ENCODE measurements at regions not wholly inside any gene's neighbourhood (a gene's known extent, or its start where the extent isn't known, plus 50 kb on each side); places are given as distances from the start of the nearest gene placed in this dataset.

DNA sequence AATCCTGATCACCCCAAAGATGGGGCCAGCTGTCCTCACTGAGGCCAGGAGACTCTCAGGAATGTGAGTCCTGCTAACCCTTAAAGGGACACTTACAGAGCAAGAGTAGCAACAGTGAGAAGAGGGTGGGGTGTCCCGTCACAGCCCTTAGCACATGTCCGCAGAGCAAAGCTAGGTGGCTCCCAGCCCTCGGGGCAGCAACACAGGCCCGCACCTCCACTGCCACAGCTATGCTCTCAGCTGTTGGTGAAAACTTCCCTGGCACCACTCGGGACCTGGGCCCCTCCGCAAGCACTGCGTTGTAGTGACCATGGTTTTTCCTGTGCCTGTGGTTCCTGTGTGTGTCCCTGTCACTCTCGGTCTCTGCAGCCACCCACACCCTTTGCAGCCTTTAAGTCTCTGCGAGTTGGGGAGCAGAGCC, 76.4 kb upstream of the UXS1 start (continued):
- TF ChIP-seq SMAD4 (CRISPR knock-in tag; IDR thresholded peaks at IDR 0.05) (no peak), ZNF121 (CRISPR knock-in tag; IDR thresholded peaks at IDR 0.05) (no peak), JUN (CRISPR knock-in tag; IDR thresholded peaks at IDR 0.05) (no peak)

DNA sequence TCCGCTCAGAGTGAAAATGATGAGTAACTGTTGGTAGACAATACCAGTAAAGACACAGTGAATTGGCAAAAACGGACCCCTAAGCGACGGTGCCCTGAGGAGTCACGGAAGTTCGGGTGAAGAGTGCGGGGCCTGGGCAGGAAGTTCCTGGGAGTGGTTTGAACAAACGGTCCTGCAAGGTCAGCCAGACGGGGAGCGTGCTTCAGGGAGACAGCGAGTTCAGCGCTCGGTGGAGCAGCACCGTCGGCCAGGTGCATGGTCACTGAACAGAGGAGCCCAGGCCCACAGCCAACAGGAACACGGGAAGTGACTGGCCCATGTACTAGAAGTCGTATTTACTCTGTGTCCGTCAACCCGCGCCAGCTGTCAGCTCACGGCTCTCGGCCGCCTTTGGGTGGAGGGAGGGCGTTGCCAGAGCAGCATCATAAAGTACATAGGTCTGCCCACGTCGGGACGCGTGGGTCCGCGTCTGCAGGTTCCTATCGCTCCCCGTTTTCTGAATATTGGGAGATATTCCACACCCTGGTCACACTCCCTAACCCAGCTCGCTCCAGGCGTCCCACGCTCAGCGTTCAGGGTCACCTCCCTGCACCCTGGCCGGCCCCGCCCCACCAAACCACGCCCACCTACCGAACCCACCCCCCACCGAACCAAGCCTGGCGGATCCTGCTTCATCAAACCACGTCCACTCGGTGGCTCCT, 75.6 kb upstream of the UXS1 start:
- TF ChIP-seq NR2C2 (CRISPR knock-in tag; IDR thresholded peaks at IDR 0.05) (no peak), SP1 (CRISPR knock-in tag; conservative IDR thresholded peaks at IDR 0.05) (0 out of 2 replicates have a peak, but pooled peaks have one; percentile 16)
- peaks cover 17% of the 10 kb centered on the region for H3K4me1 Mint-ChIP-seq
- H3K9me3 Mint-ChIP-seq: peaks cover 18% of the 10 kb centered on the region
- POLR2A ChIA-PET: no interaction called here
- H3K27ac Mint-ChIP-seq: no peak overlapping the region
- DNase-seq (ENCODE audit: low spot score) (peak; percentile 41), ATAC-seq (peak; percentile 65)
- CTCF ChIA-PET: interaction anchor here (1.0 to 1.7 kb wide), 2 partner anchors 104 to 293 kb away, joined by 3 to 4 read pairs; no protein-coding TSS in a partner anchor
- H3K36me3 Mint-ChIP-seq: peaks cover 8% of the 10 kb centered on the region
- H3K4me3 Mint-ChIP-seq: peak overlapping the region; percentile 73
- peaks cover 30% of the 10 kb centered on the region for H3K27me3 Mint-ChIP-seq (ENCODE audit: low read depth)

DNA sequence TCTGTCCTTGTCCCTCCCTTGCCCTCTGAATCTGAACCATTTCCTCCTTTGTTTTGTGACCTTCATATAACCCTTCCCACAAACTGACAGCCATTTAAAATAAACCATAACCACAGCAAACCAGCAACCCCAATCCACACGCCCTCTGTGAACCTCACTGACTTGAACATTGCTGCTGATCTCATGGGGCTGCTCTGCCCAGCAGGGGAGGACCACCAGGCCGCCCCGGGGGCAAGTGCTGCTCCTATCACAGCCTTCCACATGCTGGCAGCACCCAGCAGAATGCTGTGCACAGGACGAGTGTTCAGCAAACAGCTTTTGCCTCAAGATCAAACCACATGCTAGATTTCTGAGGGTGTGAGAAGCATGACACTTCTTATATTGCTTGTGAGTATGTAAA, 73.9 kb upstream of the UXS1 start:
- ChIA-PET CTCF (no interaction called here), POLR2A (no interaction called here)
- no peak overlapping the region for H3K27ac Mint-ChIP-seq
- no peak for TF ChIP-seq JUN (CRISPR knock-in tag; IDR thresholded peaks at IDR 0.05)
- TF ChIP-seq ZBTB21 (CRISPR knock-in tag; IDR thresholded peaks at IDR 0.05; ENCODE audit: borderline replicate concordance): no peak
- TF ChIP-seq, protein P1, sequence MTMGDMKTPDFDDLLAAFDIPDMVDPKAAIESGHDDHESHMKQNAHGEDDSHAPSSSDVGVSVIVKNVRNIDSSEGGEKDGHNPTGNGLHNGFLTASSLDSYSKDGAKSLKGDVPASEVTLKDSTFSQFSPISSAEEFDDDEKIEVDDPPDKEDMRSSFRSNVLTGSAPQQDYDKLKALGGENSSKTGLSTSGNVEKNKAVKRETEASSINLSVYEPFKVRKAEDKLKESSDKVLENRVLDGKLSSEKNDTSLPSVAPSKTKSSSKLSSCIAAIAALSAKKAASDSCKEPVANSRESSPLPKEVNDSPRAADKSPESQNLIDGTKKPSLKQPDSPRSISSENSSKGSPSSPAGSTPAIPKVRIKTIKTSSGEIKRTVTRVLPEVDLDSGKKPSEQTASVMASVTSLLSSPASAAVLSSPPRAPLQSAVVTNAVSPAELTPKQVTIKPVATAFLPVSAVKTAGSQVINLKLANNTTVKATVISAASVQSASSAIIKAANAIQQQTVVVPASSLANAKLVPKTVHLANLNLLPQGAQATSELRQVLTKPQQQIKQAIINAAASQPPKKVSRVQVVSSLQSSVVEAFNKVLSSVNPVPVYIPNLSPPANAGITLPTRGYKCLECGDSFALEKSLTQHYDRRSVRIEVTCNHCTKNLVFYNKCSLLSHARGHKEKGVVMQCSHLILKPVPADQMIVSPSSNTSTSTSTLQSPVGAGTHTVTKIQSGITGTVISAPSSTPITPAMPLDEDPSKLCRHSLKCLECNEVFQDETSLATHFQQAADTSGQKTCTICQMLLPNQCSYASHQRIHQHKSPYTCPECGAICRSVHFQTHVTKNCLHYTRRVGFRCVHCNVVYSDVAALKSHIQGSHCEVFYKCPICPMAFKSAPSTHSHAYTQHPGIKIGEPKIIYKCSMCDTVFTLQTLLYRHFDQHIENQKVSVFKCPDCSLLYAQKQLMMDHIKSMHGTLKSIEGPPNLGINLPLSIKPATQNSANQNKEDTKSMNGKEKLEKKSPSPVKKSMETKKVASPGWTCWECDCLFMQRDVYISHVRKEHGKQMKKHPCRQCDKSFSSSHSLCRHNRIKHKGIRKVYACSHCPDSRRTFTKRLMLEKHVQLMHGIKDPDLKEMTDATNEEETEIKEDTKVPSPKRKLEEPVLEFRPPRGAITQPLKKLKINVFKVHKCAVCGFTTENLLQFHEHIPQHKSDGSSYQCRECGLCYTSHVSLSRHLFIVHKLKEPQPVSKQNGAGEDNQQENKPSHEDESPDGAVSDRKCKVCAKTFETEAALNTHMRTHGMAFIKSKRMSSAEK (CRISPR knock-in tag; IDR thresholded peaks at IDR 0.05; ENCODE audit: borderline replicate concordance): no peak
- no peak for TF ChIP-seq KAT7 (CRISPR knock-in tag; IDR thresholded peaks at IDR 0.05; ENCODE audit: borderline replicate concordance)
- no peak for TF ChIP-seq CREM (CRISPR knock-in tag; IDR thresholded peaks at IDR 0.05)
- TF ChIP-seq AR (CRISPR knock-in tag; IDR thresholded peaks at IDR 0.05): no peak
- TF ChIP-seq, protein P2, sequence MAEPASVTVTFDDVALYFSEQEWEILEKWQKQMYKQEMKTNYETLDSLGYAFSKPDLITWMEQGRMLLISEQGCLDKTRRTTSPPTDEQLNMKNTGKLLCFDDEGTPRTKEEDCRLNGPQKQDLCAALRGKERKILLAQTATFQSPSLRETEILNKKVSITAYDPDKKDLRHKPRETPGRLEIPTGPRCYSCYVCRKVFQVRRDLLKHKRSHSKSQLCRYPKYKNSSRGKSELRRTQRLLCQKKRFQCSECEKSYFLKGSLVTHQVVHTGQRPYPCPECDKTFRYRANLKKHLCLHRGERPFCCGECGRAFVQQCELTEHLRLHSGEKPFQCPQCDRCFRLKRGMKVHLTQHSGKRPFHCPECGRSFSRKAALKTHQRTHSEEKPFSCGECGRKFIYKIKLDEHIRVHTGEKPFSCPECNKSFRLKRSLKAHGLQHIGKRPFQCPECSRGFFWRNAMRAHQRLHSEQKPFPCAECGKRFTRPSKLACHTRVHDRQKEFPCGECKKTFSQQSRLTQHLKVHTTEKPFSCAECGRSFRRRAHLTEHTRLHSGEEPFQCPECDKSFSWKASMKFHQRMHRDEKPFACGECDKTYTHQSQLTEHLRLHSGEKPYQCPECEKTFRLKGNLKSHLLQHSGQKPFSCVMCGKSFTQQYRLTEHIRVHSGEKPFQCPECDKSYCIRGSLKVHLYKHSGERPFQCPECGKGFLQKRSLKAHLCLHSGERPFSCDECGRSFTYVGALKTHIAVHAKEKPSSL (CRISPR knock-in tag; conservative IDR thresholded peaks at IDR 0.05): no peak
- no peak for TF ChIP-seq ATF1 (CRISPR knock-in tag; IDR thresholded peaks at IDR 0.05)
- TF ChIP-seq OVOL2 (CRISPR knock-in tag; IDR thresholded peaks at IDR 0.05; ENCODE audit: borderline replicate concordance): no peak
- H3K9me3 Mint-ChIP-seq: peaks cover 14% of the 10 kb centered on the region
- H3K4me1 Mint-ChIP-seq: peaks cover 17% of the 10 kb centered on the region
- DNase-seq (ENCODE audit: low spot score) (no peak), ATAC-seq (no peak)
- H3K27me3 Mint-ChIP-seq (ENCODE audit: low read depth): peaks cover 30% of the 10 kb centered on the region
- peaks cover 4% of the 10 kb centered on the region for H3K36me3 Mint-ChIP-seq
- H3K4me3 Mint-ChIP-seq: no peak overlapping the region
